ENCODE measurements at regions not wholly inside any gene's neighbourhood (a gene's known extent, or its start where the extent isn't known, plus 50 kb on each side); places are given as distances from the start of the nearest gene placed in this dataset.

GRCh38 chr5:73272351-73272750, 99.4 kb downstream of the TMEM174 start:
- Histone ChIP-seq H2AFZ (no peak overlapping the region), H3K27me3 (ENCODE audit: control insufficient read depth, insufficient read depth, low read length) (no peaks in the 10 kb centered on the region), H3K36me3 (ENCODE audit: control insufficient read depth, insufficient read depth, low read length) (no peaks in the 10 kb centered on the region), H3K27ac (no peak overlapping the region), H3K4me3 (ENCODE audit: low read depth, low read length) (no peak overlapping the region), H3K79me2 (no peaks in the 10 kb centered on the region), H3K9me3 (ENCODE audit: control insufficient read depth, low read length) (no peaks in the 10 kb centered on the region), H3K4me2 (ENCODE audit: low read length) (no peak overlapping the region), H3K9ac (no peak overlapping the region), H3K4me1 (no peaks in the 10 kb centered on the region)
- TF ChIP-seq CTCF (IDR thresholded peaks at IDR 0.05): no peak

- Histone ChIP-seq H2AFZ (no peak overlapping the region), H3K9ac (no peak overlapping the region), H3K36me3 (ENCODE audit: control insufficient read depth, insufficient read depth, low read length) (no peaks in the 10 kb centered on the region), H3K4me3 (ENCODE audit: low read depth, low read length) (no peak overlapping the region), H3K27me3 (ENCODE audit: control insufficient read depth, insufficient read depth, low read length) (no peaks in the 10 kb centered on the region), H3K4me1 (no peaks in the 10 kb centered on the region), H3K27ac (no peak overlapping the region), H3K79me2 (no peaks in the 10 kb centered on the region), H3K9me3 (ENCODE audit: control insufficient read depth, low read length) (no peaks in the 10 kb centered on the region), H3K4me2 (ENCODE audit: low read length) (no peak overlapping the region)
- TF ChIP-seq CTCF (IDR thresholded peaks at IDR 0.05): no peak
These were observed 95.8 kb downstream of the TMEM174 start for GRCh38 chr5:73268826-73269225.

DNA sequence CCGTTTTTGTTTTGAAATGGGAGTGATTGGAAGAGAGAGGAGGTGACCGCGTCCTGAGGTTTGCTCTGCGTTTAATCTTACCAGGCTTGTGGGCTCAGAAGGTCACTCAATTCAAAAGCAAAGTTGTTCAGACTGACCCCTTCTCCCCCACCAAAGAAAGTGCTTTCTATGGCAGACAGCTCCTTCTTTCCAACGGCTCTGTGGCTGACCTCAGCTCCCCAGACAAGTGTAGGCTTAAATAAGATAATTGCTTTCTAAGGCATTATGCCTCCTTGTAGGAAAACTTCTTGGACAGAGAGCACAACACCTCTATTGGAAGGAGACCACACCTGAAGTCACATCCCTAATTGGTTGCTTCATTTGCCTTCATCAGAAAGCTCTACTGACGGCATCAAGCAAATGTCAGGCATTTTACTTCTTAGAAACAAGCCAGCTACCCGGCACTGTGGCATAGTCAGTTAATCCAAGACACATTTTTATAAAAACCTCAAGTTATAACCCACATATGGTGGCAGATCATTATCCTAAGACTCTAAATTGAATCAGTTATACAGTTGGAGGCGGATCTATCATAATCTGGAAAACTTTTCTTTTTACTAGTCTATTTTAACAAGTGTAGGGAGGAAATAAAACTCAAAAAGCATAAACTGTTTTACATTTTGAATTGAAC, 94.9 kb downstream of the TMEM174 start:
- Histone ChIP-seq H3K4me1 (no peaks in the 10 kb centered on the region), H3K27ac (no peak overlapping the region), H3K36me3 (ENCODE audit: control insufficient read depth, insufficient read depth, low read length) (no peaks in the 10 kb centered on the region), H3K9ac (no peak overlapping the region), H3K79me2 (no peaks in the 10 kb centered on the region), H3K4me3 (ENCODE audit: low read depth, low read length) (no peak overlapping the region), H3K4me2 (ENCODE audit: low read length) (no peak overlapping the region), H3K27me3 (ENCODE audit: control insufficient read depth, insufficient read depth, low read length) (no peaks in the 10 kb centered on the region), H2AFZ (no peak overlapping the region), H3K9me3 (ENCODE audit: control insufficient read depth, low read length) (no peaks in the 10 kb centered on the region)
- TF ChIP-seq CTCF (IDR thresholded peaks at IDR 0.05): no peak

- Histone ChIP-seq H3K4me2 (ENCODE audit: low read length) (no peak overlapping the region), H2AFZ (no peak overlapping the region), H3K27ac (no peak overlapping the region), H3K27me3 (ENCODE audit: control insufficient read depth, insufficient read depth, low read length) (no peaks in the 10 kb centered on the region), H3K4me3 (ENCODE audit: low read depth, low read length) (no peak overlapping the region), H3K36me3 (ENCODE audit: control insufficient read depth, insufficient read depth, low read length) (no peaks in the 10 kb centered on the region), H3K9me3 (ENCODE audit: control insufficient read depth, low read length) (no peaks in the 10 kb centered on the region), H3K9ac (no peak overlapping the region), H3K79me2 (no peaks in the 10 kb centered on the region), H3K4me1 (no peaks in the 10 kb centered on the region)
- TF ChIP-seq CTCF (IDR thresholded peaks at IDR 0.05): no peak
These were observed 94.2 kb downstream of the TMEM174 start for GRCh38 chr5:73266925-73267765.

All from parathyroid adenoma (tissue), 2 donors.